ENCODE measurements at regions not wholly inside any gene's neighbourhood (a gene's known extent, or its start where the extent isn't known, plus 50 kb on each side); places are given as distances from the start of the nearest gene placed in this dataset.

DNA sequence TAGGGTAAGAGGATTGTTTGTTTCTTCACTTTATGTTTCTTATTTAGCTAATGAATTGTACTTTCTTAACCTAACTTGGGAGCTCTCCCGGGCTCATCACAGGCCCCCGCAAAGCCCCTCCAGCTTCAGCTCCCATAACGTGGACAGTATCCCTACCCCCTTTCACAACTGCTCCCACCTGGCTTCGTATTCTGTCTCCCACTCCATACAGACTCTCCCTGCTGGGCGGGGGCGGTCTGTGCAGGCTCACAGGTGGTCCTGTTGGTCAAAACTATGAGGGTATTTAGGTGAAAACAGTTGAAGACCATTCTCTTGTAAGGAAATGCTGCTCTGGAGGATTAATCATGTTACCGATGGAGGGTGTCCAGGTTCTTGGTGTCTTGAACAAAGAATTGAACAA lies 805.3 kb downstream of the SEMA5A start:
- DNase-seq = no peak

DNA sequence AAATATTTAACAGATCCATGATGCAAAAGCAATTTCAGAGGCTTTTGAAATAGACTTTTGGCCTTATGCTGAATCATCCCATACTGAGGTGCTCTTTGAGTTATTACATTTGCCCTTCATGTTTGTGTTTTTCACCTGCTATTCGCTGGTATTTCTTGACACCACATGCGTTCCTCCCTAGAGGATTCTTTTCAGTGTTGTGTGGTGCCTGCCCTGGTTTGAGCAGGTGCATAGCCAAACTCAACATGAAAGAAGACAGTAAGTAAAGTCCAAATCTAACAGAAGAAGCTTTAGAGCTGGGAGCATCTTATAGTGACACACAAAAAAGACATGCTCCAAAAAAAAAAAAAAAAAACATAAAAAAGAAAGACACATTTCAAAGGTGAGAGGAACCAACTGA lies 796.3 kb downstream of the SEMA5A start:
- DNase-seq = no peak

GRCh38 chr5:8750100-8750499 lies 795.8 kb downstream of the SEMA5A start:
- DNase-seq = no peak

GRCh38 chr5:8751971-8752370 lies 793.9 kb downstream of the SEMA5A start:
- DNase-seq = no peak

DNA sequence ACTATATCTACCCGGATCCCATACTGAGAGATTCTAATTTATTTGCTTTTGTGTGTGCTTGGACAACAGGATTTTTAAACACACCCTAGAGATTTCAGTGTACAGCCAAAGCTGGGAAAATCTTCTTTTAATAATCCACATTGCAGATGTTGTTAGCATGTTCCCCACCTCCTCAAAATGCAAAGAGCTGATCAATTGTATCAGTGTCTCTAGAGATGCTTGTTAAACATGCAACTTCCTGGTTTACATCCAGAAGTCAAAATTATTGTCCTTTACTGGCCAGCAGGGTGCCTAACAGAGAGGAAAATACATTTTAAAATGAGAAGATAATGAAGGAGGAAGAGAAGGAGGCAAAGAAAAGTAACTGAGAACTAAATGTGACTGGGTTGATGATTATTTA lies 793.3 kb downstream of the SEMA5A start:
- DNase-seq = peak; percentile 54

- peak; percentile 71 for DNase-seq
Measured at GRCh38 chr5:8756498-8757084, 789.3 kb downstream of the SEMA5A start.

GRCh38 chr5:8765886-8766285 lies 780.0 kb downstream of the SEMA5A start:
- no peak for DNase-seq

- DNase-seq = no peak
Measured at GRCh38 chr5:8766448-8766847, 779.4 kb downstream of the SEMA5A start.

GRCh38 chr5:8767111-8767510 lies 778.8 kb downstream of the SEMA5A start:
- no peak for DNase-seq

- DNase-seq = no peak
Measured at GRCh38 chr5:8767746-8768145, 778.1 kb downstream of the SEMA5A start.

GRCh38 chr5:8769631-8770030 lies 776.2 kb downstream of the SEMA5A start:
- no peak for DNase-seq

DNA sequence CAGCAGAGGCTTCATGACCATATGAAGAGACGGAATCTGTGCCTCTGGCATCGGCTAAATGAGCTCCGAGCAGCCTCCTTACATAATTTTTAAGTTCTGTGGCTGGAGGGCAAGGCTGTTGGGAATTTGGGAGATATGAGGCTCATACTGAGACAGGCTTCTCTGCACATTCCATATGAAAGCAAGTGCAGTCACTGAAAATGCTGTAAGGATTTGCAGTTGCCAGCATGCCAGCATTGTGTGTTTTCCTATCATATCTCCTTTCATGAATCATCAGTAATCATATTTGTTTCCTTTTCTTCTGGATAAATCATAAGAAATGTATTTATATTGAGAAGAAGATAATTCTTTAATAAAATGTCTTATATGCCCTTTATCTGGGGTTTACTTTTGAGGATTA lies 775.4 kb downstream of the SEMA5A start:
- no peak for DNase-seq

- no peak for DNase-seq
Measured at GRCh38 chr5:8773046-8773615, 772.7 kb downstream of the SEMA5A start.

GRCh38 chr5:8784692-8785091 lies 761.2 kb downstream of the SEMA5A start:
- no peak for DNase-seq

DNA sequence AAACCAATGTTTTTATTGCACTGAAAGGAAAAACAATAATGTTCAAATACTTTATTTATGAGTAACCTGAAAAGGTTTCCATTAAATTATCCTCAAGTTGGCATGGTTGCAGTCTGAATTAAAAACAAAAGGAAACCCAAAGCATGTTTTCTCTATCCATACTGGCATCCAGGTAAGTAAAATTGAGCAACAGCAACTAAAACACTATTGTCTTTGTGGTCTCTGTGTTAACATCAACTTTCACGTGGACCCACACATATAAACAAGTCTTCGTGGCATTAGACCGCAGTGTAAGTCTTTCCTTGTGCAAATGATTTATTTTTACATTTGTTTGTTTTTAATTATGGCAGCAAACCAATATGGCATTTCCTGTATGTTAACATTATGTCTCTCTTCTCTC lies 757.6 kb downstream of the SEMA5A start:
- no peak for DNase-seq

GRCh38 chr5:8805653-8806052 lies 740.2 kb downstream of the SEMA5A start:
- DNase-seq = no peak

- DNase-seq = no peak
Measured at GRCh38 chr5:8807636-8808035, 738.2 kb downstream of the SEMA5A start.

GRCh38 chr5:8811581-8811980 lies 734.3 kb downstream of the SEMA5A start:
- DNase-seq = no peak

GRCh38 chr5:8813180-8813579 lies 732.7 kb downstream of the SEMA5A start:
- DNase-seq = no peak

GRCh38 chr5:8814105-8814504 lies 731.8 kb downstream of the SEMA5A start:
- no peak for DNase-seq

GRCh38 chr5:8824371-8824770 lies 721.5 kb downstream of the SEMA5A start:
- DNase-seq = no peak

GRCh38 chr5:8825139-8825757 lies 720.6 kb downstream of the SEMA5A start:
- no peak for DNase-seq

GRCh38 chr5:8826508-8826907 lies 719.4 kb downstream of the SEMA5A start:
- no peak for DNase-seq

- DNase-seq = no peak
Measured at GRCh38 chr5:8827696-8828095, 718.2 kb downstream of the SEMA5A start.
